ENCODE measurements at regions not wholly inside any gene's neighbourhood (a gene's known extent, or its start where the extent isn't known, plus 50 kb on each side); places are given as distances from the start of the nearest gene placed in this dataset.

- no peak for ATAC-seq
- DNase-seq, result no peak
- intact Hi-C loops (cut with DNase I, micrococcal nuclease), result loop anchor here in 1 of 2 donors (5.0 kb wide), 1 partner anchor 380 kb away; no protein-coding TSS in a partner anchor
Observed at GRCh38 chr18:46282177-46282570, 178.0 kb downstream of the HAUS1 start.

- intact Hi-C loops (cut with DNase I, micrococcal nuclease), result loop anchor here in 1 of 2 donors (5.0 kb wide), 1 partner anchor 380 kb away; no protein-coding TSS in a partner anchor
- no peak for DNase-seq
Observed at GRCh38 chr18:46282646-46283045, 178.5 kb downstream of the HAUS1 start.

GRCh38 chr18:46283268-46283667, 179.1 kb downstream of the HAUS1 start:
- no peak for ATAC-seq
- intact Hi-C loops (cut with DNase I, micrococcal nuclease), result loop anchor here in 1 of 2 donors (5.0 kb wide), 1 partner anchor 379 kb away; no protein-coding TSS in a partner anchor

More at GRCh38 chr18:46282646-46283045, 178.5 kb downstream of the HAUS1 start:
- no peak for ATAC-seq

GRCh38 chr18:46283895-46284295, 179.7 kb downstream of the HAUS1 start:
- ATAC-seq (no peak), DNase-seq (no peak)
- intact Hi-C loops (cut with DNase I, micrococcal nuclease), result loop anchor here in 1 of 2 donors (5.0 kb wide), 1 partner anchor 378 kb away; no protein-coding TSS in a partner anchor

More at GRCh38 chr18:46283268-46283667, 179.1 kb downstream of the HAUS1 start:
- DNase-seq, result no peak

GRCh38 chr18:46289463-46289862, 185.3 kb downstream of the HAUS1 start:
- ATAC-seq (no peak), DNase-seq (no peak)
- intact Hi-C loops (cut with DNase I, micrococcal nuclease), result no loop called here

GRCh38 chr18:46289931-46290330, 185.7 kb downstream of the HAUS1 start:
- ATAC-seq, result no peak
- intact Hi-C loops (cut with DNase I, micrococcal nuclease), result no loop called here
- no peak for DNase-seq

- no peak for ATAC-seq
- intact Hi-C loops (cut with DNase I, micrococcal nuclease), result no loop called here
- DNase-seq, result no peak
Observed at GRCh38 chr18:46290440-46291020, 186.3 kb downstream of the HAUS1 start.

GRCh38 chr18:46291149-46291548, 187.0 kb downstream of the HAUS1 start:
- DNase-seq (no peak), ATAC-seq (no peak)

GRCh38 chr18:46293742-46294181, 189.6 kb downstream of the HAUS1 start:
- no peak for ATAC-seq
- DNase-seq, result no peak

More at GRCh38 chr18:46291149-46291548, 187.0 kb downstream of the HAUS1 start:
- intact Hi-C loops (cut with DNase I, micrococcal nuclease), result no loop called here

GRCh38 chr18:46294318-46294717, 190.1 kb downstream of the HAUS1 start:
- intact Hi-C loops (cut with DNase I, micrococcal nuclease), result no loop called here
- DNase-seq (no peak), ATAC-seq (no peak)

More at GRCh38 chr18:46293742-46294181, 189.6 kb downstream of the HAUS1 start:
- intact Hi-C loops (cut with DNase I, micrococcal nuclease), result no loop called here

GRCh38 chr18:46294751-46295150, 190.6 kb downstream of the HAUS1 start:
- intact Hi-C loops (cut with DNase I, micrococcal nuclease), result no loop called here
- ATAC-seq (no peak), DNase-seq (no peak)

GRCh38 chr18:46295416-46295815, 191.2 kb downstream of the HAUS1 start:
- DNase-seq (no peak), ATAC-seq (no peak)
- intact Hi-C loops (cut with DNase I, micrococcal nuclease), result no loop called here

GRCh38 chr18:46296656-46297055, 192.5 kb downstream of the HAUS1 start:
- intact Hi-C loops (cut with DNase I, micrococcal nuclease), result no loop called here
- ATAC-seq (no peak), DNase-seq (no peak)

GRCh38 chr18:46297124-46297523, 192.9 kb downstream of the HAUS1 start:
- intact Hi-C loops (cut with DNase I, micrococcal nuclease), result no loop called here
- no peak for ATAC-seq
- no peak for DNase-seq

GRCh38 chr18:46297621-46298020, 193.4 kb downstream of the HAUS1 start:
- DNase-seq (no peak), ATAC-seq (no peak)
- intact Hi-C loops (cut with DNase I, micrococcal nuclease), result no loop called here

GRCh38 chr18:46298511-46298910, 194.3 kb downstream of the HAUS1 start:
- no peak for DNase-seq
- intact Hi-C loops (cut with DNase I, micrococcal nuclease), result no loop called here

GRCh38 chr18:46299465-46300008, 195.4 kb downstream of the HAUS1 start:
- DNase-seq, result no peak
- intact Hi-C loops (cut with DNase I, micrococcal nuclease), result no loop called here
- ATAC-seq, result no peak

More at GRCh38 chr18:46298511-46298910, 194.3 kb downstream of the HAUS1 start:
- no peak for ATAC-seq

- intact Hi-C loops (cut with DNase I, micrococcal nuclease), result no loop called here
- ATAC-seq (no peak), DNase-seq (no peak)
Observed at GRCh38 chr18:46301081-46301480, 196.9 kb downstream of the HAUS1 start.

- ATAC-seq, result no peak
- intact Hi-C loops (cut with DNase I, micrococcal nuclease), result no loop called here
- no peak for DNase-seq
Observed at GRCh38 chr18:46301571-46301970, 197.4 kb downstream of the HAUS1 start.
